GM12872 (cell line): ENCODE measurements at regions not wholly inside any gene's neighbourhood (a gene's known extent, or its start where the extent isn't known, plus 50 kb on each side); places are given as distances from the start of the nearest gene placed in this dataset.

ENCODE experiments used
- CTCF ChIP-seq: IDR thresholded peaks from 3 replicates; pipeline ENCODE4 v1.5.1; 2011; ENCODE audit warnings: low read depth, mild to moderate bottlenecking, low read length, moderate library complexity; ENCODE audit not compliant: insufficient read depth

DNA sequence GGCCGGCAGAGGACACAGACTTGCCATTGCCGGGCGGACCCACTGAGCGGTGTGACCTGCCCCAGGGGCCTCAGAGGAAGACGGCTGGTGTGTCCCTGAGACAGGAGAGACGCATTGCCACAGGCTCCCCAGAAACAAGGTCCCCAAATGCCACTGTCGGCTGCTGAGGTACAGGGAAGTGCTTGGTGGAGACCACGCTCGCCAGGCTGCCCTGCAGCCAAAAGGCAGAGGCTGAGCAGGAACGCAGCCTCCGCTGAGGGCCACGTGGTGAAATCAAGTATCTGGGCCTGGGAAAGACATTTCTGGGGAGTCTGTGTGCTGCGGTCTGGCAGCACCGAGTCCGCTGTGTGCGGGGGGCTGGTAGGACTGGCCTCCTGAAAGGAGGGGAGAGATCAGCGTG lies 794.9 kb downstream of the BRD1 start:
- no peak for TF ChIP-seq CTCF

DNA sequence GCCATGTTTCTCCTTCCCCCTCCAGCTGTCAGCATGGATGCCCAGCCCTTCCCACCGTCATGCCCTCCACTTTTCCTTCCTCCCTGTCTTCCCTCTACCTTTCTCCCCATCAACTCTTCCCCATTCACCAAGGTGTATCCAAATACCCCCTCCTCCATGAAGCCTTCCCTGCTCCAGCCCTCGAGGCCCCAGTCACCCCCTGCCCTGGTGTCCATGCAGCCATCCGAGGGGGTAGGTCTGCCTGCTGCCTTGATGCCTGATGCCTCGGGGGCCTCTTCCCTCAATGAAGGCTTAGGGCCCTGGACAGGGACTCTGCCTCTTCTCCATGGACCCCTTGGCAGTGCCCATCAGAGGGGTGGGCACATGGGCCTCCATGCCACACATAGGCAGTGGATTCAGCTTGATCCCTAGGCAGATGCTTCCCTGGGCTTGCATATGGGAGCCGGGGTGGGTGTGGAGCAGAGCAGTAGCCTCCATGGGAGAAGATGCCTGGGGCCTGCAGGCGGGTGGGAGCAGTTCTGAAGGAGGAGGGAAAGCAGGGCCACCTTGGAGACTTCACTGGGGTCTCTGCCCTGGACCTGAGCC lies 795.8 kb downstream of the BRD1 start:
- no peak for TF ChIP-seq CTCF

- no peak for TF ChIP-seq CTCF
Observed at GRCh38 chr22:49028111-49028510, 799.6 kb downstream of the BRD1 start.

- TF ChIP-seq CTCF = no peak
Observed at GRCh38 chr22:49027368-49027670, 800.4 kb downstream of the BRD1 start.

DNA sequence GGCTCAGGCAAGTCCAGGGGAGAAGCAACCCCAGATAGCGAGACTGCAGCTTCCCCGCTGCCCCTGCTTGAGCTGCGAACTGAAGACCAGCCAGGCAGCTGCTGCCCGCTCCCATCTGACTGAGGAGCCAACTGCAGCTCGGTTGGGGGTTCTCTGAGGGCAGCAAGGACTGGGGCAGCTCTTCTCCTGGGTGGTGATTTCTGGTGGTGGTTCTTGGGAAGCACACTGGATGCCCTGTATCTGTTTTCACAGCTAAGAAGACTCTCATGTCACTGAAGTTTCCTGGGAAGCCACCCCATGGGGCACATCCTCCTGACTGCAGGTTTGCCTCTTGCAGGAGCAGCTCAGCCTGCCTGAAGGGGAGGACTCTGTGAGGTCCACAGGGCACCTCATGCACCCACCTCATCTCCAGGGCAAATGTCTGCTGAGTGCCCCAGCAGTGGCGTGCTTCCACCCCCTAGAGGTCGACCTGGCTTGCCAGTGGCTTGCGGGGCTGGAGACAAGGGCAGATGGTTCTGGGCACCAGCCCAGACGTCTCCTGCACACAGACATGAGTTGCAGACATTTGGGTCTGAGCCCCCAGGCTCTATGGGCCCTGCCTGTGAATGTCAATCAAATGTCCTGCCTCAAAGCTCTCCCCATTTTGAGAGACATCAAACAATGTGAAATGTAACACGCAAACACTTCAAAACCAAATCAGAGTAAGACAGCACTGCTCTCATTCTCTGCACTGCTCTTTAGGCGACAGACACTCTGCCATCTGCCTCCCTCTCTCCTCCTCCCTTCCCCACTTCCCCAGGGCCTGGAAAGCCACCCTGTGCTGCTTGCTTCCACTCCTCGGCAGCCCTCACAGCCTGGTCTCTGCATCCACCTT lies 800.9 kb downstream of the BRD1 start:
- no peak for TF ChIP-seq CTCF

DNA sequence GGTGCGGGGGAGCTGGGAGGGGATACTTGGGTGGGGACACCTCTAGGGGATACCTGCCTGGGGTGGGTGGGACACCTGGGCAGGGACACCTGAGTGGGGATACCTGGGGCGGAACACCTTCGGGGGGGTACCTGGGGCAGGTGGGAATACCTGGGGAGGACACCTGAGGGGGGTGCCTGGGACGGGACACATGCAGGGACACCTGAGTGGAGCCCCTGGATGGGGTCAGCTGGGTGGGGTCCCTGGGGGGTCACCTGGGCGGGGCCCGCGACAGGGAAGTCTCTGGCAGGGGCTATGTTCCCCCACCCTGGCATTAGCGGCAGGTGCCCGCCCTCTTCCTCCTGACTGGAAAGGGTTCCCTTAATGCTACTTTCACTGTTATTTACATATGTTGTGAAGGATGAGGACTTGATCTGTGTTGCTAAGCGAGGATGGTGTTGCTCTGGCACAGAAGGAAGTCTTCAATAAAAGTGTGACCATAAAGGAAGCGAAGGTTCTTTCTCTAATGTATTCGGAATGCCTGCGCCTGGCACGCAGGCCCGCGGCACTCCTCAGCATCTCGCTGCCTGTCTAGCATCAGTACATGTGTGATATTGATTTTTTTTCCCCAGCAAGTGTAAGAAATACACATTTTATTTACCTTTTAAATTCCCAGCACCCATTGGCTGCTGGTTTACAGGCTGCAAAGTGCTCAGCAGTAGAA lies 801.7 kb downstream of the BRD1 start:
- TF ChIP-seq CTCF = no peak

GRCh38 chr22:49024775-49025440 lies 802.8 kb downstream of the BRD1 start:
- no peak for TF ChIP-seq CTCF
